Heart right ventricle (tissue), 16 donors: ENCODE measurements at regions not wholly inside any gene's neighbourhood (a gene's known extent, or its start where the extent isn't known, plus 50 kb on each side); places are given as distances from the start of the nearest gene placed in this dataset.

Experiments used
- ATAC-seq, 8 donors: fragments of 200-7000 bp; cut with Tn5 transposase; one replicate each; pipeline ENCODE4 v1.9.1; 2020; ENCODE audit warnings: mild to moderate bottlenecking in 8 of 8, moderate library complexity in 8 of 8, moderate number of reproducible peaks in 1 of 8
- DNase-seq, 2 donors: peaks; one replicate each; pipeline ENCODE4 v3.0.0-alpha.2; 2020
- H3K27ac ChIP-seq, 10 donors: fragments of 200-600 bp; sonication (generic) in 2 of 10; one replicate each; pipeline versions ENCODE4 v1.5.0 to v1.8.0; 2020 to 2022; ENCODE audit warnings: mild to moderate bottlenecking in 3 of 10
- H3K27me3 ChIP-seq, 7 donors: fragments of 200-600 bp; one replicate each; pipeline ENCODE4 v1.8.0; 2021 to 2022; ENCODE audit warnings: mild to moderate bottlenecking in 2 of 7
- H3K36me3 ChIP-seq, 9 donors: fragments of 200-600 bp; sonication (generic) in 1 of 9; one replicate each; pipeline versions ENCODE4 v1.5.0 to v1.8.0; 2020 to 2022; ENCODE audit warnings: mild to moderate bottlenecking in 2 of 9
- H3K4me1 ChIP-seq, 9 donors: fragments of 200-600 bp; sonication (generic) in 1 of 9; one replicate each; pipeline versions ENCODE4 v1.5.0 to v1.8.0; 2020 to 2022; ENCODE audit warnings: mild to moderate bottlenecking in 4 of 9
- H3K4me3 ChIP-seq, 10 donors: fragments of 200-600 bp; sonication (generic) in 2 of 10; one replicate each; pipeline versions ENCODE4 v1.5.0 to v1.8.0; 2020 to 2022; ENCODE audit warnings: mild to moderate bottlenecking in 7 of 10, moderate library complexity in 2 of 10
- H3K9me3 ChIP-seq, 11 donors: fragments of 200-600 bp in 10 of 11; sonication (generic) in 2 of 11; one replicate each; pipeline versions ENCODE4 v1.5.0 to v1.8.0; 2013 to 2022; ENCODE audit warnings: mild to moderate bottlenecking in 2 of 11, control low read depth in 1 of 11, moderate library complexity in 1 of 11
- CTCF ChIP-seq, 9 donors: fragments of 200-600 bp; sonication (generic) in 2 of 9; IDR thresholded peaks; one replicate each; pipeline versions ENCODE4 v1.5.0 to v1.8.0; 2021 to 2022; ENCODE audit warnings: antibody characterized with exemption in 9 of 9, mild to moderate bottlenecking in 5 of 9, moderate library complexity in 1 of 9
- WGBS, 2 donors: extraction: QIAGEN DNeasy Blood & Tissue Kit; methylation state at CpG; one replicate each; pipeline ENCODE4 v1.1.7; 2013; ENCODE audit warnings: inconsistent platforms in 1 of 2; 5-methylcytosine and 5-hydroxymethylcytosine counted together
- intact Hi-C, 10 donors: fragments of 100-400 bp; cut with DNase I; formaldehyde crosslinking; loops; one replicate each; pipeline versions ENCODE4 v1.11.1 to v1.14.2; 2022
- donor health status: Arrhythmogenic right ventricular cardiomyopathy.
- donor health status: ischemic (EF 13 %, LVEDD 7.1; RV severe dilation, severe dysfunction).
- donor health status: healthy with polysubstance abuse.
- donor health status: DM: no; HTN: yes; CAD: no.
- donor health status: DM: no; HTN: no; CAD: no.
- donor health status: ischemic (EF 25% LVEDD 6.9; RV normal size, moderate dysfunction).
- donor health status: ischemic (EF 25% LVEDD 5.7; RV mildly dilated, moderate dysfunction).
- donor health status: healthy.
- donor health status: DM: yes; HTN: yes; CAD: no.
- donor health status: Ischemic cardiomyopathy.
- donor health status: ischemic (EF 35%, LVEDD 5.7; RV mildly dilated, moderate dysfunction).
- donor health status: nonischemic (EF 11% LVEDD 7.7; RV severe dilation, severe dysfunction).
- donor health status: DM: yes; HTN: yes; CAD: no.
- donor health status: PGD.
- donor health status: ischemic (EF 29% LVEDD 5.4; RV normal size, mild dysfunction).
- donor health status: nonischemic (EF 23%, LVEDD 6.1; RV moderate dilation, normal function).

- intact Hi-C loops: loop anchor here in 3 of 10 donors (5.0 to 10.0 kb wide), 4 partner anchors 185 to 617 kb away; no protein-coding TSS in a partner anchor
- ATAC-seq: peak; percentile 52 to 86 (median 78)
- no peaks in the 10 kb centered on the region for H3K36me3 ChIP-seq
- H3K27ac ChIP-seq: peak overlapping the region in 9 of 10 donors; percentile 8 to 74 (median 62)
- H3K27me3 ChIP-seq: no peaks in the 10 kb centered on the region
- peaks cover 0 to 48% (median 11%) of the 10 kb centered on the region in 9 donors for H3K4me1 ChIP-seq
- no peaks in the 10 kb centered on the region for H3K9me3 ChIP-seq
- 5 to 8% methylated on average over 3 of the region's 3 CpGs for WGBS, 2 donors
- peak overlapping the region in 1 of 10 donors; percentile 10 for H3K4me3 ChIP-seq
- DNase-seq: peak; percentile 11 to 16
- TF ChIP-seq CTCF (IDR thresholded peaks at IDR 0.05): no peak
Measured at GRCh38 chr1:193589597-193590040, 403.2 kb upstream of the B3GALT2 start.

GRCh38 chr1:193588311-193589082 is 402.1 kb upstream of the B3GALT2 start:
- no peaks in the 10 kb centered on the region for H3K9me3 ChIP-seq
- WGBS, 2 donors: 43 to 48% methylated on average over 8 of the region's 8 CpGs
- peak overlapping the region in 7 of 10 donors; percentile 15 to 74 (median 67) for H3K27ac ChIP-seq
- no peak for TF ChIP-seq CTCF (IDR thresholded peaks at IDR 0.05)
- H3K27me3 ChIP-seq: no peaks in the 10 kb centered on the region
- peaks cover 0 to 38% (median 11%) of the 10 kb centered on the region in 9 donors for H3K4me1 ChIP-seq
- intact Hi-C loops: loop anchor here in 1 of 10 donors (10.0 kb wide), 1 partner anchor 184 kb away; no protein-coding TSS in a partner anchor
- peak; percentile 10 to 14 for DNase-seq
- H3K36me3 ChIP-seq: no peaks in the 10 kb centered on the region
- ATAC-seq: peak; percentile 29 to 81 (median 62)
- H3K4me3 ChIP-seq: peak overlapping the region in 4 of 10 donors; percentile 10 to 25 (median 16)

- no peak overlapping the region for H3K4me3 ChIP-seq
Measured at GRCh38 chr1:193584731-193585239, 398.4 kb upstream of the B3GALT2 start.

More at GRCh38 chr1:193584731-193585239, 398.4 kb upstream of the B3GALT2 start:
- 86 to 94% methylated on average over 2 of the region's 2 CpGs for WGBS, 2 donors
- DNase-seq (no peak), ATAC-seq (no peak)
- no peaks in the 10 kb centered on the region for H3K27me3 ChIP-seq
- intact Hi-C loops: loop anchor here in 1 of 10 donors (10.0 kb wide), 1 partner anchor 180 kb away; no protein-coding TSS in a partner anchor
- no peaks in the 10 kb centered on the region for H3K9me3 ChIP-seq
- no peak for TF ChIP-seq CTCF (IDR thresholded peaks at IDR 0.05)
- H3K4me1 ChIP-seq: peaks cover 0 to 15% (median 6%) of the 10 kb centered on the region in 9 donors
- H3K36me3 ChIP-seq: no peaks in the 10 kb centered on the region
- H3K27ac ChIP-seq: no peak overlapping the region
